GM18511 (cell line): ENCODE measurements at regions not wholly inside any gene's neighbourhood (a gene's known extent, or its start where the extent isn't known, plus 50 kb on each side); places are given as distances from the start of the nearest gene placed in this dataset.
"Not testable (repeated sequence)": the region's sequence is repeated elsewhere in the genome, so short reads cannot be mapped to it uniquely, and the experiment has no call there.

Experiments
- ATAC-seq: cut with Tn5 transposase; IDR thresholded peaks from one replicate; pipeline ENCODE4 v1.9.1; 2021; ENCODE audit warnings: mild to moderate bottlenecking, moderate library complexity; ENCODE audit not compliant: unreplicated experiment

DNA sequence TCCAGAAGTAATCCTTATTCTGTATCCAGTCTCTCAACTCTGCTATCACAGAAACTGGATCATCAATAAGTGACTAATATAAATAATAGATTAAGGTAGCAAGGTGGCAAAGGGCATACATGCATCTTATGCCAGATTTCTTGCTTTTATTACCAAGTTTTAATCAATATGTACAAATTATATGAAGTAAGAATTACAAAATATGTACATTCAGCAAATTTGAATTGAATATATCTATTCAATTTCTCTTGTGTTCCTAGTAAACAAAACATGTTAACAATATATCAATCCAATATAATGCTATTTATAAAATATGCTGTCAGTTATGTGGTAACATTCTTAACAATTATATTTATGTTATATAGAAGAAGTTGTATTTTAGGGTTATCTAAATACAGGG is 488.7 kb upstream of the COX7C start:
- no peak for ATAC-seq

- ATAC-seq: no peak
Measured at GRCh38 chr5:86137297-86137696, 480.4 kb upstream of the COX7C start.

DNA sequence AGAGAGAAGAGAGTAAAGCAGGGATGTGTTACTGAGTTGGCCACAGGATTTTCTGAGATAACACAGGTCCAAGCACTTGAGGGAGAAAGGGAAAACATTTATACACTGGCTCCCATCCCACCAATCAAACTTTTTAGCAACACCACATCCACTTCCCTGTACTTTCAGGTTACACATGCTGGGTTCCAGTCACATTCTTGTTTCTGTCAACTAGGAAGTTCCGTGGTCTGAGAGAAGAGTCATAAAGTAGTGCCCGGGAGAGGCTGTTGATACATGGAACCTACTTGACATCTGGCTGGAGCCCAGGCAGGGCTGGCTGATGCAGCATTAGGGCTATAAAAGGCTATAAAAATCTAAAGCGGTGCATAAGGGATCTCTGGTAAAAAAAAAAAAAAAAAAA is 473.9 kb upstream of the COX7C start:
- ATAC-seq: no peak

GRCh38 chr5:86152988-86153560 is 464.7 kb upstream of the COX7C start:
- ATAC-seq: no peak

DNA sequence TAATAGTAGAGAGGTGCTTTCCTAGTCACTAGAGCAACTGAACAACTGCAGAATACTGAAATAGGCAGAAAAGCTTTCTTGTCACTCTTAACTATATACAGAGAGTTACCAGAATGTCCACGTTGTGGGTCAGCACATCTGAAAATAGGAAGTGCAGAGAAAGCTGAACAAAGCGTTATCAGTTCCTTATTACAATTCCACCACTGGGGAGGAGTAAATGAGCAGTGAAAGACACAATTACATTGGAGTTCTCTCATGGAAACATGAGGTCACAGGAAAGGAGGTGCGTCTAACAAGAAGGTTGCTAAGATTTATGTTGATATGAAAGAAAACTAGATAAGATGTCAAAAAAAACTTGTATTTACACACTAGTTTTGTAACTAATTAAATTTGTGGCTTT is 461.9 kb upstream of the COX7C start:
- no peak for ATAC-seq

GRCh38 chr5:86170194-86170593 is 447.5 kb upstream of the COX7C start:
- ATAC-seq: no peak

DNA sequence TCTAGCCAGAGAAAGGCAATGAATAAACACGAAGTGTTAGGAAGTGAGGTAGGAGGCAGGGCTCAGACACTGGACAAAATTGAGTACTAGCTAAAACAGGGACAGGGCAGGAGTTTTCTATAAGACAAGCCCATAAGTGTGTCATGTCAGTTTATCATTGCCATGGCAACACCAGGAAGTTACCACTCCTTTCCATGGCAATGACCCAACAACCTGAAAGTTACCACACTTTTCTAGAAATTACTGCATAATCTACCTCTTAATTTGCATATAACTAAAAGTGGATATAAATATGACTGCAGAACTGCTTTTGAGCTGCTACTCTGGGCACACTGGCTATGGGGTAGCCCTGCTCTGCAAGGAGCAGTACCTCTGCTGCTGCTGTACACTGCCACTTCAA is 442.5 kb upstream of the COX7C start:
- peak; percentile 95 for ATAC-seq

DNA sequence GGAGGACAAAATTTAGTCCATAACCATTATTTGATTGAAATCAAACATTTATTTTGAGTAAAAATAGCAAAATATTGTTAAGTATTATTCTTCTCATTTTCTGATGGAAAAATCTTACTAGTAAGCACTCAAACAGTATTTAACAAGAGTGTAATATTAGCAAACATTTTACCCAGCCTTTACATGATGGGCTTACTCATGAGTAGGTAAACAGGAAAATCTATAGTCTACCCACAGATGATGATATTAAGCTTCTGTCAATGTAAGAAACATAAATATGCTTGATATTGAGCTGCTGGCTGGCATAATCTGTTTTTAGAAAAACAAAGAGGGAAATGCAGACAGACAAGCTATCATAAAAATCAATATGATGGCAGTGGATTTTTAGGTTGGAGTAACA is 418.5 kb upstream of the COX7C start:
- ATAC-seq: no peak

DNA sequence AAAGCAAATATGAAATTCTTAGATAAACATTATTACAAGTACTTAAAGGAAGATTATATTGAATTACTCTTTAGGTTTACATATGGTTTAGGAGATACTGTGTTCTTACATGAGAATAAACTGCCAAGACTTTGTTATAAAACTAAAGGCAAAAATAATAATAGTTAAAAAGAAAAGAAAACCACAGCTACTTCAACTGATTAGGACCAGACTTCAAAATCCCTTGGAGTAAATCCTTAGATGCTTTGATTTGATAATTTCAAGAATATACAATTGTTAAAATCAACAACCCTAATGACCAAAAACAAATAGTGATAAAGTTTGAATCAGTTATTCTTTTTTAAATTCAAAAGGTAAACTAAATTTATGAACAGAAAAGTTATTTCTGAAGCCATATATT is 389.6 kb upstream of the COX7C start:
- ATAC-seq: no peak

GRCh38 chr5:86232246-86232645 is 385.5 kb upstream of the COX7C start:
- ATAC-seq: no peak

DNA sequence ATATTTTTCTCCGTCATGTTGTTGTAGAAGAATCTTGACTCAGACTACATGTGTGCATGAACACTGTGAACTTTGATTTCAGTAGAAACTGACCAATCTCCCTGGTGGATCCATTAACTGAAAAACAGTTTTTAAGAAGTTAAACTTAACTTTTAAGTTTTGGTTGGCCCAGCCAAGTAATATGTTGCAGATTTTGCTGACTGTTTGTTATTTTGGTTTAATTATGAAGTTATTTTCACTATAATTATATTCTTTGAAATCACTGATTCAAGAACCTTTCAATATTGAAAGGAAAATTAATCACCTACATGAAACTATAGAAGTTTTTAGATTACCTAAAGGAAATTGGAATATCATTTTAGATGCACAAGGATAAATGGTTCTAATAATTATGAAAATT is 373.6 kb upstream of the COX7C start:
- ATAC-seq: no peak

DNA sequence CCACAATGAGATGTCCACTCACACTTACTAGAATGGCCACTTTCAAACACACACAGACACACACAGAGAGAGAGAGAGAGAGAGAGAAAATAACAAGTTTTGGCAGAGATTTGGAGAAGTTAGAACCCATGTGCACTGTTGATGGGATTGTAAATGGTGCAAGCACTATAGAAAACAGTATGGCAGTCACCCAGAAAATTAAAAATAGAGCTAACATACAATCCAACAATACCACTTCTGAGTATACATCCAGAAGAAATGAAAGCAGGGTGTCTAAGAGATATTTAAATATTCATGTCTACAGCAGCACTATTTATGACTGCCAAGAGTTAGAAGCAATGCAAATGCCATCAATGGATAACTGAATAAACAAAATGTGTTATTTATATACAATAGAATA is 359.9 kb upstream of the COX7C start:
- ATAC-seq: no peak

DNA sequence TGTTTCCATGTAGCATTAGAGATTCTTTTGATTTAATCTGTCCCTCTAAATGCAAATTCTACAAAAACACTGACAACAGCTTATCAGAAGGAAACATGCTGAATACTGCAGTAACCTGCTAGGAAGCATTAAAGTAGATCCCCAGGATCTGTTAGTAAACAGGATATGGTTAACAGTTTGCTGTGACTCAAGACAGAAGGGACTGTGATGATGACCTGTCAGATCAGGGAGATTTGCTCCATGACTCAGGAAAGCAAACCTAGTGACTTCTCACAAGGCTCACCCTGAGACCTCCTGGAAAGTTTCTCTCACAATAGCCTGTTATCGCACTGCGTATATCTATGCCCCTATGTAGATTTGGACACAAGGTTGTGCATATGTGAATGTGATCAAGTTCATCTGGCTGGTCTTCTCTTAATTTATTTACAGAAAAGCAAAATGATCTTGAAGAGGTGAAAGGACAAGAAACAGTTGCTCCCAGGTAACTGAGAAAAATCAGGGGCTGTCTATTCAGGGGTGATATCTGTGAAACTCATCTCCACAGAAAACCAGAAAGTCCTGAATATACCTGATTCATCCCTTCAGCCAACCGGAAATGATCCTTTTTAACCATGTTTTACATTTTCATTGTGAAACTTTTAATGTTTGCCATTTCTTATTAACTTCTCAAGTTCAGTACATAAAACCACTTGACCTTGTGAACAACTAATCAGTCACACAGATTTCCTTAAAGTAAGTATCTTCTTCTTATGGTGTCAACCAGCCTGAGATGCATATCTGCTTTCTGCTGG is 333.1 kb upstream of the COX7C start:
- not testable (repeated sequence) for ATAC-seq

GRCh38 chr5:86287437-86287836 is 330.3 kb upstream of the COX7C start:
- ATAC-seq: not testable (repeated sequence)

DNA sequence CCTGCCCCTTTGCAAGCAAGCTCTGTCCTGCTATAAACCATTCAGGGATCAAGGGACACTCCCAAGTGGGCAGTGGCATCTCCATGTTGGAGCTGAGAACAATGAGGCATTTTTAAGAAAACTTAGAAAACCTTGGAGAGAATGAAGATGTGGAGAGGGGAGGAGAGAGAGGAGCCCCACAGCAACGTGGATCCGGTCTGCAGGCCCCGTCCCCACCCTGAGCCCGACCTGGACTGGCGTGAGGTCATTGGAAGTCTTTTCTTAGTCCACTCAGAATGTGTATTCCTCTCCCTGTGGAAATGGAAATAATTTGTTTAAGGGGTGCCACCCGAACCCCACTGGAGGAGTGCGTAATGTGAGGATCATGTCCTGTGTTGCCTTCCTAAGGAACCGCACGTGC is 328.0 kb upstream of the COX7C start:
- ATAC-seq: not testable (repeated sequence)

DNA sequence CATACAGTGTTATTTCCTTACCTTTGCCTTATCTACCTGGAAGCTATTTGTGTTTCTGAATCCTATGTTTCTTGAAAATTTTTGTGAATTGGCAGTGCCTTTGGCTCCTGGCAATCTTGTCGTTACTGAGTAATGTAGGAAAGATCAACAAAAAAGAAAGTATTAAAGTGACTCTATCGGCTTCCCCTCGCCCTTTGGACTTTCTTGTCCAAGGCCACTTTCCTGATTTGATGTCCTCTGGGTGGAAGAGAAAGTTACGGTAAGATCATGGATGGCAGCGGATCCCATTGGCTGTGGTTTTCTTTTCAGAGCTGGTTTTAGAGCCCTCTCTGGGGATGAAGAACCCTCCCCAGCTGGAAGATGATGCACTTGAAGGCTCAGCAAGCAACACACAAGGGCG is 324.9 kb upstream of the COX7C start:
- ATAC-seq: not testable (repeated sequence)

- not testable (repeated sequence) for ATAC-seq
Measured at GRCh38 chr5:86302643-86303042, 315.1 kb upstream of the COX7C start.

DNA sequence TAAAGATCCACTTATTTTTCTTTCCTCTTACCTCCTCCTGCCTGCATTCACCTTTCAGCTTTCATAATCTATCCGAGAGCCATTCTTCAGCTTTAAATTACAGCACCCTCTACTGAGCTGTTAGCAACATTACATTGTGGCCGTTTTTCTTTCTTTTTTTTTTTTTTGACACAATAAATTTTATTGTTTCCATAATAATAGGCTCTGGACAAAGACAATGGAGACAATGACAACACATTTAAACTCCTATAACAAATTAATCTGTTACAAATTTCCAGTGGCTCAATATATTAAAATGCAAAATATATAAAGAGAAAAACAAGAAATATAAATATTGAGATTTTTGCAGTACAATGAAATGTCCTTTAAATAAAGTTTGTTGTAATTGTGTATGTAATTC is 312.7 kb upstream of the COX7C start:
- ATAC-seq: peak; percentile 89

DNA sequence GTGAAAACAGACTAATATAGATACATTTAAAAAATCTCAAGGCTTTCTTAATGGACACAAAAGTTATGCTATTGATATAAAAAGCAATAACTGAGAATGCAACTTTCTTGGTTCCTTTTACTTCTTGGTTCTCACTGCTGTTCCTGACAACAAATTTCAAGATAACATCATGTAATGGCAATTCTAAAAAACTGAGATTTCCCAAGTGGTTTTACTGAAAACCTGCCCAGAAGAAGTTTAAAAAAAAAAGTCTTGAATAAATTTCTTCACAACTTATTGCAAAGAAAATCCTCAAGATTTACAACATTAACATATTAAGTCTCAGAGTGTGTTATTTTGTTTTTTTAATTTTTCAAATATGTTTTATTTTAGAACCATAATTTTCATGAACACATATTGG is 302.8 kb upstream of the COX7C start:
- no peak for ATAC-seq

DNA sequence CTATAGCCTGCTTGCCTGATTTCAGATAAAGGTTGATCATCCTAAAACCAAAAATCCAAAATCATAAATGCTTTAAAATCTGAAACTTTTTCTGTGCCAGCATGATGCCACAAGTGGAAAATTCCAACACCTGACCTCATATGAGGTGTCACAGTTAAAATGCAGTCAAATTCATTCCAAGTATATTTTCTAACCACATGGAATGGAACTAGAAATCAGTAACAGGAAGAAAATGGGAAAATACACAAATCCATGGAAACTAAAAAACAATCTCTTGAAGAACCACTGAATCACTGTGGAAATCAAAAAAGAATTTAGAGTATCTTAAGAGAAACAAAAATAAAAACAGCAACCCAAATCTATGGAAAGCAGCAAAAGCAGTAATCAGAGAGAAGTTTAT is 297.5 kb upstream of the COX7C start:
- no peak for ATAC-seq

DNA sequence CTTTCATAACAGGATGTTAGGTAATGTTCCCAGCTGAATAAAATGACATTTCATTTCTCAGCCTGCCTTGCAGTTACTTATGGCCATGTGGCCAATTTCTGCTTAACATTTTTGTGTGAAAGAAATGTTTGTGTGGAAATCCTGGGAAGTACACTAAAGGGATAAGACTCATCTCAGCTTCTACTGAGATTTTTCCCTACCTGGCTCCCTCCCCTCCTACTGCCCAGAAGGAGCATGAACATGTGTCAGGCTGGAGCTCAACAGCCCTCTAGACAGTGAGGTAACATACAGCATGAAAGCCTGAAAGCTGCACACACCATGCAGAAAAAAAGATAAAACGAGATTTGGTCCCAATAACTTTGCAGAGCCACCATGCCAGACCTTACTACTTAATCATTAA is 288.4 kb upstream of the COX7C start:
- no peak for ATAC-seq

DNA sequence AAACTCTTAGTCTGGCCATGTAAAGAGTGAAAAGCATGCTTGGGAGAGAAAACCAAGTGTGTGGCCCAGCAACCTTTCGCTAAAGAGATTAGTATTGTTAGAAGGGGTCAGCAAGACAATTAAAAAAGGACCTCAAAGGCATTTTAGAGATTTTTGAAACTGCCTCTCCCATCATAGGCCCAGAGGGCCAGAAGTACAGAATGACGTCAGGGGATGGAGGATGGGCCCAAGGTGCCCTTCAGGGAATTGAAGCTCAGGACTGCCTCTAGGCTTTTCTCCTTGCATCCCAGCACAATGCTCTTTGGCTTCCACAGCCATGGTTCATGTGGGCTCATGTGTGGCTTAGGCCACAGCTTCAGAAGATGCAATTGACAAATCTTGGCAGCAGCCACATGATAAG is 287.0 kb upstream of the COX7C start:
- ATAC-seq: no peak

DNA sequence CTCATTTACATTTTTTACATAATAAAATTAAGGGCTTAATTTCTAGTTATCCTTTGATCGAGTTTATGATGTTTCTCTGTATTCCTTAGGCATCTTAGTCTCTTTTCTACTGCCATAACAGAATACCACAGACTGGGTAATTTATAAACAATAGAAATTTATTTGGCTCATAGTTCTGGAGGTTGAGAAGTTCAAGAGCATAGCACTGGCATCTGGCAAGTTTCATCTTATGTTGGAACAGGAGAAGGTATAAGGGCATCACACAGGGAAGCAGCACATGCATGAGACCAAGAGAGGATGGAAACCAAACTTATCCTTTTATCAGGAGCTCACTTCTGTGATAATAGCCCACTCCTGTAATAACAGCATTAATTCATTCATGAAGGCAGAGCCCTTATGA is 284.9 kb upstream of the COX7C start:
- ATAC-seq: no peak
